ENCODE measurements at regions not wholly inside any gene's neighbourhood (a gene's known extent, or its start where the extent isn't known, plus 50 kb on each side); places are given as distances from the start of the nearest gene placed in this dataset.
"Not testable (repeated sequence)": the region's sequence is repeated elsewhere in the genome, so short reads cannot be mapped to it uniquely, and the experiment has no call there.

- not testable (repeated sequence) for TF ChIP-seq POLR2AphosphoS2 (conservative IDR thresholded peaks at IDR 0.05; ENCODE audit: low read length); POLR2A (IDR thresholded peaks at IDR 0.05; ENCODE audit: low read length); CEBPB (IDR thresholded peaks at IDR 0.05); USF2 (IDR thresholded peaks at IDR 0.05); PBX3 (IDR thresholded peaks at IDR 0.05); CTCF (IDR thresholded peaks at IDR 0.05); CHD2 (IDR thresholded peaks at IDR 0.05; ENCODE audit: low read length, partially characterized antibody)
These were observed 3949.4 kb upstream of the OR11H1 start for GRCh38 chr22:11578551-11578950.
